Activated naive CD4-positive, alpha-beta T cell treated with anti-CD3 and anti-CD28 coated beads for 36 hours (primary cell): ENCODE measurements at regions not wholly inside any gene's neighbourhood (a gene's known extent, or its start where the extent isn't known, plus 50 kb on each side); places are given as distances from the start of the nearest gene placed in this dataset.

Experiments used
- CTCF ChIA-PET: fragments of 350-600 bp; sonication (Branson Sonifier 250); formaldehyde crosslinking; loops from one replicate; lab custom pipeline; 2021; ENCODE audit warnings: antibody characterized with exemption; lab: Charles Lee
- DNase-seq: peaks from one replicate; pipeline ENCODE4 v3.0.0-alpha.2; 2020
- H3K27ac Mint-ChIP-seq: one replicate; pipeline ENCODE4 v1.8.0; 2021; ENCODE audit warnings: mild to moderate bottlenecking, mixed read lengths
- H3K27me3 Mint-ChIP-seq: one replicate; pipeline ENCODE4 v1.8.0; 2021; ENCODE audit warnings: low read depth, mixed read lengths
- H3K36me3 Mint-ChIP-seq: one replicate; pipeline ENCODE4 v1.8.0; 2021; ENCODE audit warnings: low read depth, mixed read lengths
- H3K4me1 Mint-ChIP-seq: one replicate; pipeline ENCODE4 v1.8.0; 2021; ENCODE audit warnings: low read depth, mixed read lengths
- H3K4me3 Mint-ChIP-seq: one replicate; pipeline ENCODE4 v1.8.0; 2021; ENCODE audit warnings: mild to moderate bottlenecking, moderate library complexity, mixed read lengths
- H3K9me3 Mint-ChIP-seq: one replicate; pipeline ENCODE4 v1.8.0; 2021; ENCODE audit warnings: mixed read lengths
- intact Hi-C: fragments of 100-400 bp; cut with micrococcal nuclease; formaldehyde crosslinking; loops from one replicate; pipeline ENCODE4 v1.15.1; 2023

- Mint-ChIP-seq H3K4me3 (no peak overlapping the region), H3K9me3 (no peaks in the 10 kb centered on the region), H3K36me3 (no peaks in the 10 kb centered on the region), H3K27ac (no peak overlapping the region), H3K27me3 (no peaks in the 10 kb centered on the region), H3K4me1 (no peaks in the 10 kb centered on the region)
- CTCF ChIA-PET: no interaction called here
- DNase-seq: no peak
- intact Hi-C loops: no loop called here
These were observed 553.5 kb downstream of the PKHD1 start for GRCh38 chr6:51533962-51534361.

- CTCF ChIA-PET: no interaction called here
- no peak overlapping the region for H3K27ac Mint-ChIP-seq
- no peak overlapping the region for H3K4me3 Mint-ChIP-seq
- intact Hi-C loops: no loop called here
- DNase-seq: no peak
- no peaks in the 10 kb centered on the region for H3K4me1 Mint-ChIP-seq
- H3K27me3 Mint-ChIP-seq: no peaks in the 10 kb centered on the region
- no peaks in the 10 kb centered on the region for H3K9me3 Mint-ChIP-seq
- H3K36me3 Mint-ChIP-seq: no peaks in the 10 kb centered on the region
These were observed 552.1 kb downstream of the PKHD1 start for GRCh38 chr6:51535327-51535726.

GRCh38 chr6:51536728-51537127 is 550.7 kb downstream of the PKHD1 start:
- Mint-ChIP-seq H3K9me3 (no peaks in the 10 kb centered on the region), H3K27ac (no peak overlapping the region), H3K36me3 (no peaks in the 10 kb centered on the region), H3K27me3 (no peaks in the 10 kb centered on the region), H3K4me1 (no peaks in the 10 kb centered on the region), H3K4me3 (no peak overlapping the region)
- CTCF ChIA-PET: no interaction called here
- intact Hi-C loops: no loop called here
- no peak for DNase-seq

- CTCF ChIA-PET: no interaction called here
- Mint-ChIP-seq H3K4me3 (no peak overlapping the region), H3K36me3 (no peaks in the 10 kb centered on the region), H3K27me3 (no peaks in the 10 kb centered on the region), H3K27ac (no peak overlapping the region), H3K9me3 (no peaks in the 10 kb centered on the region), H3K4me1 (no peaks in the 10 kb centered on the region)
- DNase-seq: no peak
- intact Hi-C loops: loop anchor here (10.0 kb wide), 1 partner anchor 727 kb away; the partner anchor contains the start of gene TFAP2B
These were observed 545.6 kb downstream of the PKHD1 start for GRCh38 chr6:51541847-51542246.

- Mint-ChIP-seq H3K36me3 (no peaks in the 10 kb centered on the region), H3K27me3 (no peaks in the 10 kb centered on the region), H3K27ac (no peak overlapping the region), H3K4me3 (no peak overlapping the region), H3K9me3 (no peaks in the 10 kb centered on the region), H3K4me1 (no peaks in the 10 kb centered on the region)
- DNase-seq: no peak
- intact Hi-C loops: loop anchor here (10.0 kb wide), 1 partner anchor 728 kb away; the partner anchor contains the start of gene TFAP2B
- CTCF ChIA-PET: interaction anchor here (0.6 kb wide), 1 partner anchor 66 kb away, joined by 3 read pairs; no protein-coding TSS in a partner anchor
These were observed 544.9 kb downstream of the PKHD1 start for GRCh38 chr6:51542475-51542874.

GRCh38 chr6:51550243-51550642 is 537.2 kb downstream of the PKHD1 start:
- CTCF ChIA-PET: no interaction called here
- Mint-ChIP-seq H3K4me3 (no peak overlapping the region), H3K36me3 (no peaks in the 10 kb centered on the region)

GRCh38 chr6:51552435-51552834 is 535.0 kb downstream of the PKHD1 start:
- no peak for DNase-seq
- no peaks in the 10 kb centered on the region for H3K4me1 Mint-ChIP-seq
- H3K4me3 Mint-ChIP-seq: no peak overlapping the region
- no peak overlapping the region for H3K27ac Mint-ChIP-seq
- no peaks in the 10 kb centered on the region for H3K9me3 Mint-ChIP-seq
- CTCF ChIA-PET: no interaction called here
- intact Hi-C loops: no loop called here
- no peaks in the 10 kb centered on the region for H3K36me3 Mint-ChIP-seq
- H3K27me3 Mint-ChIP-seq: no peaks in the 10 kb centered on the region

More at GRCh38 chr6:51550243-51550642, 537.2 kb downstream of the PKHD1 start:
- intact Hi-C loops: no loop called here
- Mint-ChIP-seq H3K27ac (no peak overlapping the region), H3K4me1 (no peaks in the 10 kb centered on the region), H3K9me3 (no peaks in the 10 kb centered on the region), H3K27me3 (no peaks in the 10 kb centered on the region)
- DNase-seq: no peak

- Mint-ChIP-seq H3K27ac (no peak overlapping the region), H3K4me1 (no peaks in the 10 kb centered on the region), H3K27me3 (no peaks in the 10 kb centered on the region), H3K4me3 (no peak overlapping the region), H3K36me3 (no peaks in the 10 kb centered on the region), H3K9me3 (no peaks in the 10 kb centered on the region)
- no peak for DNase-seq
- intact Hi-C loops: no loop called here
- CTCF ChIA-PET: interaction anchor here (0.6 kb wide), 1 partner anchor 1321 kb away, joined by 3 read pairs; no protein-coding TSS in a partner anchor
These were observed 534.0 kb downstream of the PKHD1 start for GRCh38 chr6:51553246-51554015.

- no peak overlapping the region for H3K4me3 Mint-ChIP-seq
- no peak overlapping the region for H3K27ac Mint-ChIP-seq
- no peaks in the 10 kb centered on the region for H3K9me3 Mint-ChIP-seq
- CTCF ChIA-PET: interaction anchor here (0.6 kb wide), 1 partner anchor 1322 kb away, joined by 3 read pairs; no protein-coding TSS in a partner anchor
- no peak for DNase-seq
- H3K27me3 Mint-ChIP-seq: no peaks in the 10 kb centered on the region
- H3K4me1 Mint-ChIP-seq: no peaks in the 10 kb centered on the region
- no peaks in the 10 kb centered on the region for H3K36me3 Mint-ChIP-seq
- intact Hi-C loops: no loop called here
These were observed 533.4 kb downstream of the PKHD1 start for GRCh38 chr6:51554029-51554428.

GRCh38 chr6:51559059-51559458 is 528.4 kb downstream of the PKHD1 start:
- H3K36me3 Mint-ChIP-seq: no peaks in the 10 kb centered on the region
- no peaks in the 10 kb centered on the region for H3K4me1 Mint-ChIP-seq
- DNase-seq: no peak
- H3K27me3 Mint-ChIP-seq: no peaks in the 10 kb centered on the region
- CTCF ChIA-PET: no interaction called here
- no peak overlapping the region for H3K27ac Mint-ChIP-seq
- H3K4me3 Mint-ChIP-seq: no peak overlapping the region
- H3K9me3 Mint-ChIP-seq: no peaks in the 10 kb centered on the region
- intact Hi-C loops: no loop called here

GRCh38 chr6:51562198-51562597 is 525.2 kb downstream of the PKHD1 start:
- CTCF ChIA-PET: no interaction called here
- no peak for DNase-seq
- Mint-ChIP-seq H3K27ac (no peak overlapping the region), H3K9me3 (no peaks in the 10 kb centered on the region), H3K4me1 (no peaks in the 10 kb centered on the region), H3K27me3 (no peaks in the 10 kb centered on the region), H3K4me3 (no peak overlapping the region), H3K36me3 (no peaks in the 10 kb centered on the region)
- intact Hi-C loops: no loop called here
